HCT116 (cell line): ENCODE measurements at regions not wholly inside any gene's neighbourhood (a gene's known extent, or its start where the extent isn't known, plus 50 kb on each side); places are given as distances from the start of the nearest gene placed in this dataset.

Source experiments
- CTCF ChIP-seq, 3 experiments: fragments of 200-600 bp in 1 of 3; sonication (generic) in 1 of 3; IDR thresholded peaks in 2 of 3; conservative IDR thresholded peaks in 1 of 3; 2 replicates each; pipeline ENCODE4 v1.5.1; 2012 to 2017; ENCODE audit warnings: low read depth in 2 of 3, low read length in 2 of 3, antibody characterized with exemption in 1 of 3, borderline replicate concordance in 1 of 3, control low read depth in 1 of 3, mild to moderate bottlenecking in 1 of 3, mixed read lengths in 1 of 3, mixed run types in 1 of 3, moderate library complexity in 1 of 3; ENCODE audit not compliant: insufficient read depth in 1 of 3
- JUND ChIP-seq: IDR thresholded peaks from 2 replicates; pipeline ENCODE4 v1.6.1; 2012
- TF ChIP-seq, protein P1 (sequence below): IDR thresholded peaks from 2 replicates; pipeline ENCODE4 v1.6.1; 2011; ENCODE audit warnings: mild to moderate bottlenecking, low read length, moderate library complexity; ENCODE audit not compliant: insufficient replicate concordance; ENCODE audit errors: extremely low read depth

DNA sequence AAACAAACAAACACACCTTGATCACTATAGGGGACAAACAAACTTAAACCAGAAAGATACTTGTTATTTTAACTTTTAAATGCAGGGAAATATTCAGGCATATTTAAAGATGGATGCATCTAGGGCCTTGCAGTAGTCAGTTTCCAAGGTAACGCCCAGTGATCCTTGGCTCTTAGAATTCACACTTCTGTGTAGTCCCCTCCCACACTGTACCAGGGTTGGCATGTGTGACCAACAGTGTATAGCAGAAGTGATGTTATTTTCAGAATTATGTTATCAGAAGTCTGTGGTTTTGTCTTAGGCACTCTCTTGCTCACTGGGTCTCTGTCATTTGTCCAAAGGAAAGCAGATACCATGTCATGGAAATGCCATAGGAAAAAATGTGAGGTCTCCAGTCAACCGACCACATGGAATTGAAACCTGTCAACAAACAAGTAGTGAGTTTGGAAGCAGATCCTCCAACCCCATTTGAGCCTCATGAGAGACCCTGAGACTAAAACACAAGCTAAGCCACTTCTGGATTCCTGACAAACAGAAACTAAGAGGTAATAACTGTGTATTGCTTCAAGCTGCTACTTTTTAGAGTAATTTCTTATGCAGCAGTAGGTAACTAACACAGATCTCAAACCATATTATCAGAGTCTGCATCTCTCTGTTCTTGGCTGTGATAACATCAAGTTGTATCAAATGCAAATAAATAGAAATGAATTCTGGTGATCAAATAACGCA is 670.3 kb downstream of the KCTD8 start:
- TF ChIP-seq CTCF (IDR thresholded peaks at IDR 0.05 in 2 of 3, conservative IDR thresholded peaks at IDR 0.05 in 1 of 3; ENCODE audit: borderline replicate concordance in 1 of 3, insufficient read depth in 1 of 3, low read depth in 2 of 3, low read length in 2 of 3) (no peak), JUND (no peak)
- TF ChIP-seq, protein P1, sequence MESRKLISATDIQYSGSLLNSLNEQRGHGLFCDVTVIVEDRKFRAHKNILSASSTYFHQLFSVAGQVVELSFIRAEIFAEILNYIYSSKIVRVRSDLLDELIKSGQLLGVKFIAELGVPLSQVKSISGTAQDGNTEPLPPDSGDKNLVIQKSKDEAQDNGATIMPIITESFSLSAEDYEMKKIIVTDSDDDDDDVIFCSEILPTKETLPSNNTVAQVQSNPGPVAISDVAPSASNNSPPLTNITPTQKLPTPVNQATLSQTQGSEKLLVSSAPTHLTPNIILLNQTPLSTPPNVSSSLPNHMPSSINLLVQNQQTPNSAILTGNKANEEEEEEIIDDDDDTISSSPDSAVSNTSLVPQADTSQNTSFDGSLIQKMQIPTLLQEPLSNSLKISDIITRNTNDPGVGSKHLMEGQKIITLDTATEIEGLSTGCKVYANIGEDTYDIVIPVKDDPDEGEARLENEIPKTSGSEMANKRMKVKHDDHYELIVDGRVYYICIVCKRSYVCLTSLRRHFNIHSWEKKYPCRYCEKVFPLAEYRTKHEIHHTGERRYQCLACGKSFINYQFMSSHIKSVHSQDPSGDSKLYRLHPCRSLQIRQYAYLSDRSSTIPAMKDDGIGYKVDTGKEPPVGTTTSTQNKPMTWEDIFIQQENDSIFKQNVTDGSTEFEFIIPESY = no peak
